Skeletal muscle satellite cell (primary cell): ENCODE measurements at regions not wholly inside any gene's neighbourhood (a gene's known extent, or its start where the extent isn't known, plus 50 kb on each side); places are given as distances from the start of the nearest gene placed in this dataset.
"Not testable (repeated sequence)": the region's sequence is repeated elsewhere in the genome, so short reads cannot be mapped to it uniquely, and the experiment has no call there.

Experiments used
- H3K27me3 ChIP-seq: 2 replicates; pipeline ENCODE4 v1.7.0; 2013; ENCODE audit warnings: low read length; ENCODE audit not compliant: control insufficient read depth, insufficient read depth
- H3K36me3 ChIP-seq: 2 replicates; pipeline ENCODE4 v1.7.0; 2013; ENCODE audit warnings: mild to moderate bottlenecking, control low read depth, low read length; ENCODE audit not compliant: insufficient read depth
- H3K4me1 ChIP-seq: 2 replicates; pipeline ENCODE4 v1.7.0; 2013; ENCODE audit warnings: low read length; ENCODE audit not compliant: control insufficient read depth, insufficient read depth
- H3K4me2 ChIP-seq: 2 replicates; pipeline ENCODE4 v1.7.0; 2013; ENCODE audit warnings: mild to moderate bottlenecking, low read length
- H3K4me3 ChIP-seq: 2 replicates; pipeline ENCODE4 v1.7.0; 2013; ENCODE audit warnings: low read length
- H3K9ac ChIP-seq: 2 replicates; pipeline ENCODE4 v1.7.0; 2013; ENCODE audit warnings: mild to moderate bottlenecking, low read depth, low read length, moderate library complexity
- H3K9me3 ChIP-seq: replicated peaks from 2 replicates; pipeline ENCODE4 v1.7.0; 2013; ENCODE audit warnings: mild to moderate bottlenecking, control low read depth, low read length

- not testable (repeated sequence) for H3K9ac ChIP-seq, H3K27me3 ChIP-seq, H3K9me3 ChIP-seq, H3K4me3 ChIP-seq, H3K4me1 ChIP-seq, H3K36me3 ChIP-seq, H3K4me2 ChIP-seq
Measured at GRCh38 chr5:174539823-174540222, 184.6 kb upstream of the MSX2 start.

DNA sequence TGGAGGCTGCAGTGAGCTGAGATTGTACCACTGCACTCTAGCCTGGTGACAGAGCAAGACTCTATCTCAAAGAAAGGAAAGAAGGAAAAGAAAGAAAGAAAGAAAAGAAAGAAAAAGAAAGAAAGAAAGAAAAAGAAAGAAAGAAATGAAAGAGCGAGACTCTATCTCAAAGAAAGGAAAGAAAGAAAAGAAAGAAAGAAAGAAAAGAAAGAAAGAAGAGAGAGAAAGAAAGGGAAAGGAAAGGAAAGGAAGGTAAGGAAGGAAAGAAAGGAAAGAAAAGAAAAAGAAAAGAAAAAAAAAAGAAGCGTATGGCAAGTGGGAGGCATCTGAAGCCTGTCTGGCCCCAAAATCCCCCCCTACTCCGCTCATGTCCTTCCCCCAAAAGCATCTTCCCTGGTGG is 182.3 kb upstream of the MSX2 start:
- H3K4me3 ChIP-seq, result no peak overlapping the region

DNA sequence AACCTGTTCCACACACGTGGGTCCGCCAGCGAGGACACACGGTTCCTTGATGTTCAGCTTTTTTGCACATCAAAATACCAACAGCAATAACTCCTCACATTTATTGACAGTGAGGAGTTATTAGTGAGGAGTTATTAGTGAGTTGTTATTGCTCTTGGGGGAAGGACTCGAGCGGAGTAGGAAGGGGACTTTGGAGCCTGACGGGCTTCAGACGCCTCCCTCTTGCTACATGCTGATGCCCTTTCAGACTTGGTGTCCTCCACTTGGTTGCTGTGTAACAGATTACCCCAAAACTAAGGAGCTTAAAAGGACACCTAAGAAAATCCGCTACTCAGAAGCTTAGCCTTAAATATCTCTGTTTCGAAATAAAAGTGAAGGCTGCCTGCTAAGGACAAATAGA is 181.9 kb upstream of the MSX2 start:
- no peaks in the 10 kb centered on the region for H3K27me3 ChIP-seq
- H3K9ac ChIP-seq, result no peak overlapping the region
- no peaks in the 10 kb centered on the region for H3K4me1 ChIP-seq
- no peak overlapping the region for H3K4me3 ChIP-seq
- no peak overlapping the region for H3K4me2 ChIP-seq
- H3K36me3 ChIP-seq, result no peaks in the 10 kb centered on the region
- no peaks in the 10 kb centered on the region for H3K9me3 ChIP-seq

More for the DNA sequence above, 182.3 kb upstream of the MSX2 start:
- Histone ChIP-seq H3K36me3 (no peaks in the 10 kb centered on the region), H3K9ac (no peak overlapping the region), H3K4me1 (no peaks in the 10 kb centered on the region), H3K4me2 (no peak overlapping the region), H3K27me3 (no peaks in the 10 kb centered on the region), H3K9me3 (no peaks in the 10 kb centered on the region)

DNA sequence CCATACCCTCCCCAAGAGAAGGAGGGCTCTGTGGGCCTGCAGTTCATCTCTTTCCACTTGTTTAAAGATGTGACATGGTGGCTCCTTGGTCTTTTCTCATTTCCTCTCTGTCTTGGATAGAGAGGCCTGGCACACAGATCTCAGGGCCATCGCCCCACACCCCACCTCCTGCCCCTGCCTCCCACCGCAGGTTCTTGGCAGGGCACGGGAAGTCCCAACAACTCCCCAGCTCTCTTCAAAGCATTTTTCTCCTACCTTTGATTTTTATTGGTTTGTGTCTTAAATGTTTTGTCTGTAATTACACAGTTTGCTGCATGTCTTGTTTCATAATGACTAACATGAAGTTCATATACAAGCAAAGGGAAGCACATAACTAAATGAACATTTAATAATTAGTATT is 178.5 kb upstream of the MSX2 start:
- no peaks in the 10 kb centered on the region for H3K36me3 ChIP-seq
- H3K27me3 ChIP-seq, result no peaks in the 10 kb centered on the region
- H3K4me3 ChIP-seq, result no peak overlapping the region
- no peaks in the 10 kb centered on the region for H3K4me1 ChIP-seq
- H3K9ac ChIP-seq, result no peak overlapping the region
- H3K9me3 ChIP-seq, result no peaks in the 10 kb centered on the region
- H3K4me2 ChIP-seq, result no peak overlapping the region

DNA sequence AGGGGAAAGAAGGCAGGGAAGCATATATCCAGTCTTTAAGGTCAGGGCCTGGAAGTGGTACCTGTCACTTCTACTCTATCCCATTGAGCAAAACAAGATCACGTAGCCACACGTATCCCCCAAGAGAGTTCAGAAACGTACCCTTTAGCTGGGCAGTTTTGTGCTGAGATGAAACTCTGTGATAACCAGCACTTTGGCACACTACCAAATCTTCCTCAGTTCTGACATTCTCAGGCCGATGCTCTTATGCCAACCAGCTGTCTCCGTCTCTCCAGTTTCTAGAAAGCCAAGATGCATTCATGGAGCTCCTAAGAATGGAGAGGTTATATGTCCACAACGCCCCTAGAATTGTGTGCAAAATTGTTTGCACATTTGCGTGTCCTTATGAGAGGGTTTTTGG is 176.6 kb upstream of the MSX2 start:
- Histone ChIP-seq H3K9me3 (no peaks in the 10 kb centered on the region), H3K9ac (no peak overlapping the region), H3K4me3 (no peak overlapping the region), H3K4me1 (no peaks in the 10 kb centered on the region), H3K4me2 (no peak overlapping the region), H3K36me3 (no peaks in the 10 kb centered on the region), H3K27me3 (no peaks in the 10 kb centered on the region)

- H3K27me3 ChIP-seq, result no peaks in the 10 kb centered on the region
- H3K36me3 ChIP-seq, result no peaks in the 10 kb centered on the region
- no peak overlapping the region for H3K4me3 ChIP-seq
- H3K4me1 ChIP-seq, result no peaks in the 10 kb centered on the region
- no peak overlapping the region for H3K9ac ChIP-seq
- H3K9me3 ChIP-seq, result no peaks in the 10 kb centered on the region
- no peak overlapping the region for H3K4me2 ChIP-seq
Measured at GRCh38 chr5:174549254-174549653, 175.1 kb upstream of the MSX2 start.

DNA sequence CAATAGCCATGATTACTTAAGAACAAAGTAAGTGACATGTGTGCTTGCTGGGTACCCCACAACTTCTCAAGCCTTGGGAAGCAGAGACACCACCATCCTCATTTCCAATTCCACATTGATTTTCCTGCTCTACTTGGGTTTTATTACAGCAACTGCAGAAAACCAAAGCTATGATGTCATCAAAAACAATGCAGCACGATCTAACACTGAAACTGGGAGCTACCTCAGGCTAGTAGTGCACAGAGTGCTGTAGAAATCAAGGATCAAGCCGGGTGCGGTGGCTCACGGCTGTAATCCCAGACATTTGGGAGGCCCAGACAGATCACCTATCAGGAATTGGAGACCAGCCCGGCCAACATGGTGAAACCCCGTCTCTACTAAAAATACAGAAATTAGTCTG is 174.4 kb upstream of the MSX2 start:
- no peak overlapping the region for H3K4me2 ChIP-seq
- no peak overlapping the region for H3K4me3 ChIP-seq
- H3K9ac ChIP-seq, result no peak overlapping the region
- no peaks in the 10 kb centered on the region for H3K4me1 ChIP-seq
- H3K27me3 ChIP-seq, result no peaks in the 10 kb centered on the region
- H3K9me3 ChIP-seq, result no peaks in the 10 kb centered on the region
- H3K36me3 ChIP-seq, result no peaks in the 10 kb centered on the region

DNA sequence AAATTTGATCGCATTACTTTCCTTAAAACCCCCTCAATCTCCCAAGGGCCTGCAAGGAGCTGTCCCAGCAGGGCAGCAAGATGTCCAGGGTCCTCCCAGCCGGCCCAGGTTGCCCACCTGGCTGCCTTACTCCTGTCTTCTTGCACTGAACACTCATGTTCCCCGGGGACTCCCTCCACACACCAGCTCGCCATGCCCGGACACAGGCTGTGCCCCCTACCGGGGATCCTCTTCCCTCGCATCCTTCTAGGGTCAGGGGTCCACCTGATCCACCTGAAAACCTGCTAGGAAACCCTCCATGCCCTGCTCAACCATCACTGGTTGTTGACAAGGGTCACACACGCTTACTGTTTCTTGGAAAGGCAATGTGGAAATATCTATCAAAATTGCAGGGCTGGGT is 172.0 kb upstream of the MSX2 start:
- Histone ChIP-seq H3K9me3 (no peaks in the 10 kb centered on the region), H3K27me3 (no peaks in the 10 kb centered on the region), H3K4me3 (no peak overlapping the region), H3K9ac (no peak overlapping the region), H3K4me2 (no peak overlapping the region), H3K36me3 (no peaks in the 10 kb centered on the region), H3K4me1 (no peaks in the 10 kb centered on the region)

GRCh38 chr5:174553556-174553955 is 170.8 kb upstream of the MSX2 start:
- H3K4me1 ChIP-seq, result no peaks in the 10 kb centered on the region
- no peak overlapping the region for H3K4me2 ChIP-seq
- no peaks in the 10 kb centered on the region for H3K27me3 ChIP-seq
- H3K4me3 ChIP-seq, result no peak overlapping the region
- no peaks in the 10 kb centered on the region for H3K36me3 ChIP-seq
- H3K9me3 ChIP-seq, result no peaks in the 10 kb centered on the region
- H3K9ac ChIP-seq, result no peak overlapping the region

GRCh38 chr5:174555726-174556125 is 168.7 kb upstream of the MSX2 start:
- Histone ChIP-seq H3K4me1 (no peaks in the 10 kb centered on the region), H3K4me3 (no peak overlapping the region), H3K36me3 (no peaks in the 10 kb centered on the region), H3K9ac (no peak overlapping the region), H3K27me3 (no peaks in the 10 kb centered on the region), H3K4me2 (no peak overlapping the region), H3K9me3 (no peaks in the 10 kb centered on the region)

GRCh38 chr5:174556756-174557155 is 167.6 kb upstream of the MSX2 start:
- no peak overlapping the region for H3K9ac ChIP-seq
- no peaks in the 10 kb centered on the region for H3K27me3 ChIP-seq
- no peaks in the 10 kb centered on the region for H3K4me1 ChIP-seq
- no peaks in the 10 kb centered on the region for H3K36me3 ChIP-seq
- no peak overlapping the region for H3K4me2 ChIP-seq
- no peak overlapping the region for H3K4me3 ChIP-seq
- no peaks in the 10 kb centered on the region for H3K9me3 ChIP-seq

DNA sequence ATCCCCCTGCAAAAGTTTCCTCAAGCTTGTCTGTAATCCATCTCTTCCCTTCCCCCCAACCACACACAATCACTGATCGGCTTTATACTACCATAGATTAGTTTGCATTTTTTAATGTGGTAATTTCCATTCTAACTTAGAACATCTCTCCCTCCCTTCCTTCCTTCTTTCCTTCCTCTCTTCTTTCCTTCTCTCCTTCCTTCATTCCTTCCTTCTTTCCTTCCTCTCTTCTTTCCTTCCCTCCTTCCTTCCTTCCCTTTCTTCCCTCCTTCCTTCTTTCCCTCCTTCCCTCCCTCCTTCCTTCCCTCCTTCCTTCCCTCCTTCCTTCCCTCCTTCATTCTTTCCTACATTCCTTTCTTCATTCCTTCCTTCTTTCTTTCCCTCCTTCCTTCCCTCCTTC is 166.2 kb upstream of the MSX2 start:
- Histone ChIP-seq H3K27me3 (no peaks in the 10 kb centered on the region), H3K9me3 (no peaks in the 10 kb centered on the region), H3K36me3 (no peaks in the 10 kb centered on the region), H3K9ac (no peak overlapping the region), H3K4me3 (no peak overlapping the region), H3K4me1 (no peaks in the 10 kb centered on the region), H3K4me2 (no peak overlapping the region)

DNA sequence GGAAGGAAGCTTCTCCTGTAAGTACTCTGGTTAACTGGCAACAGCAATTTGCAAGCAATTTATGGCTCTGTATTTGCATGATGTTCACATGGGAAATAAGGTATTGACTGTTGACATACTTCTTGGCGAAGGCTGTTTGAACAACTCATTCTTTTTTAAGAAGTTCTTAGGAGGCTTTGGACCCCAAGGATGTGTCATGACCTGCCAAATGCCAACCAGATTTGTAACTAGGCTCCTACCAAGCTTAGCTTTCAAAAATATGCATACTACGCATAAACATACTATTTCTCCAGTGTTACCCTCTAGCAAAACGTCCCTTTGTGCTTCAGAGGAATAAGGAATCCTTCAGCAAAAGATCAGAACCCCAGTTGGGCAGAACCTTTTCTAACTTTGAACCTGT is 165.2 kb upstream of the MSX2 start:
- Histone ChIP-seq H3K9ac (no peak overlapping the region), H3K36me3 (no peaks in the 10 kb centered on the region), H3K27me3 (no peaks in the 10 kb centered on the region), H3K4me2 (no peak overlapping the region), H3K4me3 (no peak overlapping the region), H3K4me1 (no peaks in the 10 kb centered on the region), H3K9me3 (no peaks in the 10 kb centered on the region)
